ENCODE measurements at regions not wholly inside any gene's neighbourhood (a gene's known extent, or its start where the extent isn't known, plus 50 kb on each side); places are given as distances from the start of the nearest gene placed in this dataset.

DNA sequence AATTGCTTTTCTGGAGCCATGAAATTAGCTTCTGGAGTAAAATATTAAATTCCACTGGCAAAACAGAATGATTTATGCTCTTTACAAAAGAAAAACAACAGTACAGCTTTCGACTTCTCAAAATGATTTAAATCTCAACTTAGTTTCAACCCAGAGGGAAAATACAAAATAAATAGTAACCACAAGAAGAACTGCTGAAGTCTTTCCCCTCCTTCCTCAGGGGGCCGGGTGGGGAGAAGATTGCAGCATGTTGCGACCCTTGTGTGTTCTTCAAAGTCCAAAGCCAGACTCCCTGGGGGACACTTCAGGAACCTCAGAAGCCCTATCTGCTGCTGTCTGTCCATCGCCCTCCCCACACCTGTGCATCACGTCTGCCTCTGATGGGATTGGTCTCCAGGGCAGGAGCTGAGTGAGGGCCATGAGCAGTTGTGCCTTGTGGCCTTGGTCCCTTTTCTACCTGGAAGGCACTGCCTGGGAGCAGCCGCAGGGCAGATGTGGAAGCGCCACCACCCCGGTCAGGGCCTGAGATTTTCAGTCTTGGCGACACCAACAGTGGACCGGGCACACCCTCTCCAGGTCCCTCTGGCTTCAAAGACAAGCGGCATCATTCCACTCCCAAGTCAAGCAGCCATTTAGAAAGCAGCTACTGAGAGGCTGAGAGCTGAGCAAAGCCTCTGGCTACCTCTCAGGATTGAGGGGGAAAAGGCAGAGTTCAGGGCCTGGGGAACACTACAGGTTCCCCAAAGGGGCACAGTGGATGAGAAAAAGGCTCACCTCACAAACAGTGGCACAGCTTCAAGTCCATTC is 210.1 kb upstream of the RAB6C start:
- DNase-seq (ENCODE audit: low read depth) = no peak

DNA sequence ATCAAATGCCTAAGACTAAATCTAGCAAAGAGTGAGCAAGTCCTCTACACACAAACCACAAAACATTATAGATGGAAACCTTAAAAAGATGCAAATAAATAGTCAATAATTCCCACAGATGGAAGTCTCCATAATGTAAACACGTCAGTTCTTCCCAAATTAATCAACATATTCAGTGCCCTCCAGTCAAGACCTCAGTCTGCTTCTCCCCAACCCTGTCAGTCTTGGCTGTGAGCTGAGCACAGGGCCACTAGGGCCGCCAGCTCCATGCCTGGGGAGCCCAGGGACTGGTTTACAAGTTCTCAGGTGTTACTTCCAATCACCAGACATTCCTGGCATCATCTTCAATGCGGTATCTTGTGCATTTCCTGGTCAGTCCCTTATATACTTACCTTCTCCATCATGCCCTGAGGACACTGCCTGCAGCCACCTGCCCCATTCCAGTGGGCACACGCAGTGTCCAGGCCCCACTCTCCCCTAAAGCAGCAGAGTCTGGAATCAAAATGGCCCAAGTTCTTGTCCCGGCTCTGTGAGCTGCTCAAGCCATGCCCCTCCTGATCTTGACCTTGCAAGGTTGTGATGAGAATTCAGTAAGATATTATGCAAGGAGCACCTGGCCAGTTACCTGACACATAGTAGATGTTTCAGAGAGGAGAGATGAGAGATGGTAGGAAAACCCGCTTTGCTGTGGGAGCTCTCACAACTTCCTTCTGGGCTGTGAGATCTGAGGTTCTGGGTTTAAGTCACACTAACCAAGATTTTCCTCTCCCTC is 207.9 kb upstream of the RAB6C start:
- DNase-seq (ENCODE audit: low read depth) = no peak

DNA sequence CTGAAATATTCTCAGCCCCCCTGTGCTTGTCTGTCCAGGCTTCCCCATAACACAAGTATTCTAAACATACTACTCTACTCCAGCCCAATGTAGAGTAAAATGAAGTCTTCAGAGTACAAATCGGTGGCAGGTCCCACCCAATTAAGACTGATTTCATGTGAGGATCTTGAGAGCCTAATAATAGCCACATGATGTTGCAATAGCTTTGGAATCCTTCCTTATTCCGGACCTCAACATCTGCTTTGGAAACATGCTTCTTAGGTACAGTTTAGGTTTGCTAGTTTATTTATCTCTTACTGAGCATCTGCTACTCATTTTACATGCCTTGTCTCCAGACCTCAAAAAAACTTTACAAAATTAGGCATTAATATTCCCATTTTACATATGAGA is 207.3 kb upstream of the RAB6C start:
- DNase-seq (ENCODE audit: low read depth) = no peak

DNA sequence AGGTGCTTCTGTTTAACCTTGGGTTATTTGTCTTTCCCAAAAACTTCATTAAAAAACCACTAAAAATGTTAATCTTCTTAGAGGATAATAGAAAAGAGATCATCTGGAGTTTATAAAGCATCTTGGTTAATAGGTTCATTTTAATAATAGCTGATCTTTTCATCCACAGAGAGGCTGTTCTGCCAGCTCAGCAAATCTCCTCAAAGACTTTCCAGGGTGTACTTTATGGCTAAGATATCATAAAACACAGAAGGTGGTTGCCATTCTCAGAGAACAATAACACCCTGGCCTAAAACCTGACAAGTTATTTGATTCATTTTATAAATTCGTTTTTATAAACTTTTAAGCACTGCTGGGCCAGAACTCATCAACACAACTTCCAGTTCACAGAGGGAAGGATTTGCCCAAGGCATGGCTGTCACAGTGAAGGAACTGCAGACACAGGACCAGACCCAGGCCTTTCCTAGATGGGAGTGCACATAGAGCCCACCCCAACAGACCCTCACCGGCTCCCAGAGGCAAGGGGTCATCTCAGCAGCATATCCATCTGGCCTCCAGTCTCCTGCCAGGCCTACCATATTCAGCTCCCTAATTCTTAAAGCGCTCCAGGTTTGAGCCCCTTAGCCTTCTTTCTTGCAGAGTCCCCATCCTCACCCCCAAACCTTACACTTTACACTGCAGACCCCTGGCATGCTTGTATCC is 203.4 kb upstream of the RAB6C start:
- no peak for DNase-seq (ENCODE audit: low read depth)

DNA sequence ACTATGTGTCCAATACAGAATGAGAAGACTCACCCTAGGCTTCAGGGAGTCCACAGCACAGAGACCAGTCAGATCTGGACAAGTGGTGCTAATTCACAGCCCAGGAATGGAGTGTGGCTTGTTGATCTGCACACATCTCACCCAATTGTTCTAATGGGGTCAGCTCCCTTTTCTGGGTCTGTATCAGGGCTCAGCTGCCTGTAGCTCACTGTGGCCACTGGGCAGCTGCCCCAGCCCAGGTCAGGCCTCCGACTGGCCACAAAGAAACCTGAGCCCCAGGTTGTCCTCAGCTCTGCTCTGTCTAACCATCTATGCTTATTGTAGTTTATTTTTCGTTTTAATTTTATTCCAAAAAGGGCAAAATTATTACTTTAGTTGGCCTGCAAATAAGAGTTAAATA is 202.3 kb upstream of the RAB6C start:
- no peak for DNase-seq (ENCODE audit: low read depth)

DNA sequence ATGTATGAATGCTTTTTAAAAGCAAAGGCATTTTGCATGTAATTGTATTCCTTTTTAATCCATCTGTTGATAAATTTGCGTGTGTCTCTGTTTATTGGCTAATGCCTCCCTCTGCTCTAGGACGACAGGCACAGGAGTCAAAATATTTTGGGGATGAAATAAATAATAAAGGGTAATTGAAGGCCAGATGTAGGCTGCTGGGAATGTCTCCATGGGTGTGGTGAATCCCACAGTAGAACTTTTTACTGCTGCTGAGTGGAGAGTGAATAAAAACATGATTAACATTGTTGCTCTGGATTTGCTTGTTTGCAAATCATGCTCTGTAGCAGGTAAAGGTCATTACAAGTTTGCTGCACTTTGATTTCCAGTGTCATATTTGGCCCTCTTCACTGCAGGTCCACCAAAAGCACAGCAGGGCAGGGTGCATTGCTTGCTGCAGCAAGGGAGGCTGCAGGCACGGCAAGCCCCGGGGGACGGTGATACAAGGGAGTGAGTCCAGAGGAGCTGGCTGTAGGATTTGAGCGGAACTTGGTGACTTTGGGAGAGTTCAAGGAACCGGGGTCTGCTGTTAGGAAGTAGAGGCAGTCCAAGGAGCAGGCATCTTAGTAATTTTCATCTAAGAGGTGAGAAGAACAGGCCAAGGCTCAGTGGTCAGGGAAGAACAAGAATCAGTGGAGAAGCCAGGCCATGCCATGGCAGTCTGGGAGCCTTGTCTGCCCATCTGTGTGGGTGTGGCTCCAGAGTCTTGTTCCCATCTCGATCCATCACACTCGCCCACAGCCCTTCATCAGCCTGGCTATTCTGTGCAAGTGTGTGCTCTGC is 201.5 kb upstream of the RAB6C start:
- DNase-seq (ENCODE audit: low read depth) = no peak

DNA sequence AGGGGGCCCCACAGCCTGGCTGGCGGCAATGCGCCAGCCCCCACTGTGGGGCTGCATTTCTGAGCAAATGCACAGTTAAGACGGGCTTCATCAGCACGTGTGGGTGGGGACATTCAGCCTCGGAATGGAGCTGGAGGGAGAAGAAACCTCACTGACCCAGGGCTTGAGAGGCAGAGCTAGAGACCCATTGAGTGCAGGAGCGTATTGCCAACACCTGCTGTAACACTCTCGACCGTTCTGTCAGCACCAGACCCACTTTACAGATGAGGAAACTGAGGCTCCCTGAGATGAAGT is 200.9 kb upstream of the RAB6C start:
- no peak for DNase-seq (ENCODE audit: low read depth)

DNA sequence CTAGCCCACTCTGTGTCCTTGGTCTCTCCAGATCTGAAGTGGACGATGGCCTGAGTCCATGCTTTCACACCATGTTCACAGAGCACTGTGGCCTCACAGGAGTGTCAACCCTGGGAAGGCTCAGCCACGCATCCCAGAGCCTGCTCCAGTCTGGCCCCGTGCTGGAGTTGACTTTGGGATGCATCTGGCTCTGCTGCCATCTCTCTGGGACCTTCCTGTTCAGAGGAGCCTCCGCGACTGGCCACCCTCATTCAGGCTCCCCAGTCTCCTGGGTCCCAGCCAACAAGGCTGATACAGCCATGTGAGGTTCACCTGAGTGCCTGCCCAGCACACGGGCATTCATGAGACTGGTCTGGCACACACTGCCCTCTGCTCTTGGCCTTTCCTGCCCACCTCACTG is 199.7 kb upstream of the RAB6C start:
- no peak for DNase-seq (ENCODE audit: low read depth)

DNA sequence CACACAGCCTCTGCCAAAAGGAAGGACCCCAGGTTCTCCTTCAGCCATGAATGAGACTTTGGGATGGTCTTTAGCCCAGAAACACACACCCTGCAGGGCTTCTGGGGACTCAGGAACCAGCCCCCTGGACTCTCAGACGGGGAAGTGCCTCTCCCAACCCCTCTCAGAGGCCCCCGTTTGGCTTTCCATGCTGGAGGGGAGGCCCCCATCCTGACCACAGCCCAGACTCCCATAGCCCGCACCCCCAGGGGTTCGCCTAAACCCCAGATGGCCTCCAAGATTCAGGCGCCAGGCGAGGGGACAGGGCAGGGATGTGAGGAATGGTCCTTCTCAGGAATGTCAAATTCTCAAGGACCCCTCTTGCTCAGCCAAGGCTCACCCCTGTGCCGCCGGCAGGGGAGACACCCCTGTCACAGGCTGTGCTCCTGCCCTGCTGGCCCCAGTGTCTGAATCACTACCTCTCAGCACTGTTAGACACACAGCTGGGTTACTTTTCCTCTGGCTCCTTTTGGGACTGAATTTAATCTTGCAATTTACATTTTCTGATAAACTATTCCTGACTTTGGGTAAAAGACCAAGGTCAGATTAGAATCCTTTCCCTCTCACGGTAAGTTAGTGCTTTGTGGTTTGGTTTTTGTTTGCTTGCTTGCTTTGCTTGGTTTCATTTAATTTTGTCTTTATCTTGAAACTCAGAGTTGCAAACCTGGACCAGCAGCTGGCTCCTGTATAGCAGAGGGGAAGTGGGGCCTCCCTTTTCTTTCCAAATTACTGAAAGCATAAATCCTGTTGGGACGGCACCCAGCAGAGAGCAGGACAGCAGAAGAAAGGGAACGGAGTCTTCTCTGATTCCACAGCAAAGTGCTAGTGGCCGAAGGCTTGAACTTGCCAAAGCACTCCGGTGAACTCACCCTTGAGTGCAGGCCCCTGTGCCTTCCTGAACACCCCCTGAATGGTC is 198.9 kb upstream of the RAB6C start:
- no peak for DNase-seq (ENCODE audit: low read depth)

DNA sequence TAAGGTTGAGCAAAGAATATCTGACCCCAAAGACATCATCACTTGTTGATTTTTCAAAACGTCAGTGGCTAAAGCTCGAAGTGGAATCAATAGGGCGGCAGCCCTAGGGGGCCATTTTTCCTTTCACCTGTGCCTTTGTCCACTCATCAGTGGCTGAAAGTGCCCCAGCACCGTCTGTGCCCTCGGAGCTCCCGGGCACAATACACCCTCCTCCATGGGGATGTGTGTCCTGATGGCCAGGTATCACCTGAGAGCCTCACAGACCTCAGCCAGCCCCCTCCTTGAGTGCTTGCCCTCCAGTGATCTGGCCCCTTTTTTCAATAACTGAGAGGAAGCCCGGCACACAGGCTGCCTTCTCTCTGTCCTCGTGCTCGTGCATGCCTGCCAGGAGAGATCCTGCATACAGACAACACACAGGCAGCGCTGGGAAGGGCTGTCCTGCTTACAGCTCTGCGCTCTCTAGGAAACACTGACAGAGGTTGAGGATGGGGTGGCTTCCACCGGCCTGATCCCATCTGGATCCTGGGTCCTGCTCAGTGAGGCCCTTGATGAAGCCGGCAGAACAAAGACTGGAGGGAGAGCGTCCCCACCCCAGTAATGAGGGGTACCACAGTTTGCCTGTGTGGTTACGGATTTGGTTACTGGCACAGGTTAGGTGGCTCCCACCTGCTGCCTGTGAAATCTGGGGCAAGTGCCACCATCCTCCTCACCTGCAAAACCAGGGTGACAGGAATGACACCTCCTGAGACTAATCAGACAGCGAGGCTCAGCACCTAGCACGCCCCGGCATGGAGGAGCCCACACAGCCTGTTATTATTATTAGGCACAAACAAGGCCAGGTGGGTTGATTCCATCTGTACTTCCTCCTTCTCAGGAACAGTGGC is 197.5 kb upstream of the RAB6C start:
- no peak for DNase-seq (ENCODE audit: low read depth)

DNA sequence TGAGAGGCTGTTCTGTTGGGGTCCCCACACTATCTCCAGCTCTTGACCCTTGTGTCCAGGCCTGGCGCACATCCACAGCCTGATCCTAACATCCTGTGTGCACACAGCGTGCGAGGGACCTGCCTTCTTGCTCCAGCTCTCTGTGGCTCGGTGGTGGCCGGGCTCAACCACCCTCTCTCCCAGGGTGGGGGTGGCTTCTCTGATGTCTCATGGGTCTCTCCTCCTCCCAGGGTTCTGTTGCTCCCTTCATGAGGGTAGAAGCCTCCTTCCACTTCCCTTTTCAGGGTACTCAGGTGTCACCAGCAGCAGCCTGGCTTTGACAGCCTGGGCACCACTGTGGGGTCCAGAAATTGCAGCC is 196.9 kb upstream of the RAB6C start:
- DNase-seq (ENCODE audit: low read depth) = no peak

DNA sequence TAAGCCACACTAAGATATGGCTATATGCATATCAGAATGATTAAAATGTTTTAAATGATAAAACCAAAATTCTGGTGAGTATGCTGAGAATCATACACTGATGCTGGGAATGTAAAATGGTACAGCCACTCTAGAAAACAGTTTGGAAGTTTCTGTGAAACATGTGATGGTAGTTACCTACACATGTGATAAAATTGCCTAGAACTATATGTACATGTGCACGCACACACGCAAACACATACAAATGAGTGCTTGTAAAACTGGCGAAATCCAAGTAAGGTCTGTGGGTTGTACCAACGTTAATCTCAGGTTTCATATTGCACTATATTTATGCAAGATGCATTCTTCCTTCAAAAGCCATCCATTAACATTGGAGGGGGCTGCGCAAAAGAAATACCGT is 195.0 kb upstream of the RAB6C start:
- no peak for DNase-seq (ENCODE audit: low read depth)

DNA sequence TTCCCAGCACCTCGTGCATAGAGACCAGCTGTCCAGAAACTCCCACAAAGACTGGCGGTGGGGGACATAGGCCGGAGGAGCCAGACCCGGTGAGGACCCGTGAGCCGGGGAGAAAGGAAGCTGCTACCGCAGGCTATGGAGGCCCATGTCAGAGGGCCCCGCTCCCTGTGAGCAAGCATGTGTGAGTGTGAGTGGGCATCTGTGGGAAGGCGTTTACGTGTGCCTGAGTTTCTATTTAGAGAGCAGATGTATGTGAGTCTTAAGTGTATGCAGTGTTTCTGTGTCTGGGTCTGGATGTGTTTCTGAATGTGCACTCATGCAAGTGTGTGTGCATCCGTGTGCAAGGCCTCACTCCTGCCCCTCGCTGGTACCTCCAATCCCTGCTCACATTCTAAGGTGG is 187.8 kb upstream of the RAB6C start:
- no peak for DNase-seq (ENCODE audit: low read depth)

DNA sequence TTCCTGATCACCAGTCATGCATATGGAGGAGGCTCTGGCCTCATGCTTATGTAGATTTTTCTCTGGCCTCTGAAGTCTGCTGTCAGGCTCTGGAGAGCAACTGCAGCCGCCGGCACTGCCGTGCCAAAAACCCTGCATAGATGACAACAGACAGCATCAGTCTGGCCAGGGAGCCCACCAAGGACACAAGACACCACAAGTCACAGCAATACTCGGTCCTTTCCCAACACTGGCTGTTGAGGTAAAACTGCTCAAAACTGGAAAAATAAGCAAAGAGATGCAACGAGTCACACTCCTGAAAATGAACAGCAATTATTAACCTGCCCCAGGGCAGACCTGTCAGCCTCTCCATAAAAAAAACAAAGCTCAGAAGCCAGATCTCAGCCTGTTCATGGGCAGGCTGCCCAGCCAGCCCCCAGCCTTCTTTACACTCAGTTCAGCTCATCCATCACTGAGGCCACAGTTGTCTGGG is 186.0 kb upstream of the RAB6C start:
- no peak for DNase-seq (ENCODE audit: low read depth)

DNA sequence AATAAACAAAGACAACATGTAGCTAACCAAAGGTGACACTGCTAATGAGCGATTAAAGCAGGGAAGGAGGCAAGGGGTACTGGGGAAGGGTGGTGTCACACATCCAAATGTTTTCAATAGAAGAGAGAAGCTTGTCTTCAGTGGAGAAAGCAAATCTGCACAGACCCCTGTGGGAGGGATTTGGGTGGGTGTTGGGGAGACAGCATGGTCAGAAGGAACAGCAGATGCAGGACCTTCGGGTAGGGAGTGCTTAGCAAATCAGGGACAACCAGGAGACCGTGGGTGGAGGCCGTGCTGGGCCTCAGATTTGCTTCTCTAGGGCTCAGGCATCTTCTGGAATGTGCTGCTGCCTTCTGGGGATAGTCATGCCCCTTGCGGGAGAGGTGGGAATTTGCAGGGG is 185.3 kb upstream of the RAB6C start:
- DNase-seq (ENCODE audit: low read depth) = no peak

DNA sequence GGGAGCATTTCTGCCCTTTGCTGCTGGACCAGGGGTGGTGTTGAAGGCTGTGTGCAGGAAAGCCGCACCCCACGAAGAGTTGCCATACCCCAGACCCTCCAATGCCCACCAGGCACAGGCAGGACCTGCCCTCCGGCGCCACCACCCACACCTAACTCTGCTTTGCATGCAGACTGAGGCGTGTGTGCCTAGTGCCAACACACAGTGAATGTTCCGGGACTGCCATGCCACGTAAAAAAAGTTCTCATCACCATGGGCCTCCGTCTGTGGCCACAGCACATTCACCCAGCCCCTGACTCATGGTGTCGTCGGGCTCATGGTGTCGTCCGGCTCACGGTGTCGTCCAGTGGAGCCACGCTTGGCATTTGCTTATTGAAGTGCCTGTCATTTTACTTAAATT is 184.9 kb upstream of the RAB6C start:
- no peak for DNase-seq (ENCODE audit: low read depth)

DNA sequence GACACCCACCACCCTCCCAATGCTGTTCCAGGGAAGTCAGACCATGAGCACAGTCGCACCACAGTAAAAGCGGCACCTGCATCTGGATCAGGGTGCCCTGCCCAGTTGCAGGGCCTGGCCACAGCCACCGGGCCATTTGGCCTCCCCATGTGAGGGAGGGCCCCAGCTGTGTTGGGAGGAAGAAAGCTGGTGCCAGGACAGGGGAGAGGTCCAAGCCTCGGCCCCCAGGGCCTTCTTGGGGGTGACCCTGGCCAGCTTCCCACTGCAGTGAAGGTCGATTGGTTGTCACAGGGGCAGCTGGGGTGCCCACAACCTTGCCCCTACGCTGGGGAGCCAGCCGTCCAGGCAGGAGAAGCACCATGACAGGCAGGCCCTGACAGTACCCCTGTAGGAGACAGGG is 183.2 kb upstream of the RAB6C start:
- no peak for DNase-seq (ENCODE audit: low read depth)

DNA sequence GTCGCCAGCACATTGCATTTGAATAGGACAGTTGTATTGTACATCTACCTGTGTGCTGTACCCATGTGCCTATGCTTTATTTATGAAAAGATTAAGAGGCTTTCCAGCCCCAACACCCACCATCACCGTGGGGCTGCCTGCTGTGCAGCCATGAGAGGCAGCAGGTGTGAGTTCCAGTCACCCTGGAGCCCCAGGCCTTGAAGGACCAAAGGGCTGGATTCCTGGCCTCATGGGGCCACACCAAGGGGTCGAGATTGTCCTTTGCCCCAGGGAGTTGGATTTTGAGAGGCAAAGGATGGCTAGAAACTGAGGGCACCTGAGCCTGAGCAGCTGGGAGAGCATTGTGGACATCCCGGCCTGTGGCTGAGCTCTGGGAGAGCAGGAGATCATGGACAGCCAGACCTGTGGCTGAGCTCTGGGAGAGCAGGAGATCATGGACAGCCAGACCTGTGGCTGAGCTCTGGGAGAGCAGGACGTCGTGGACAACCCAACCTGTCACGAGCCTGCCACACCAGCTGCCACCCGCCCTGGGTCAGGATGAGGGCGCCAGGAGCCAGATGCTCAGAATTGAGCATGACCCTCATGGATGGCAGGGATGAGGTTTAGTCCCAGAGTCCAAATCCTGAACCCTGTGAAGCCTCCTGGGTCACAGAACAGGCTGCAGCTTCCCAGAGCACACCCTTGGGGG is 182.5 kb upstream of the RAB6C start:
- no peak for DNase-seq (ENCODE audit: low read depth)

DNA sequence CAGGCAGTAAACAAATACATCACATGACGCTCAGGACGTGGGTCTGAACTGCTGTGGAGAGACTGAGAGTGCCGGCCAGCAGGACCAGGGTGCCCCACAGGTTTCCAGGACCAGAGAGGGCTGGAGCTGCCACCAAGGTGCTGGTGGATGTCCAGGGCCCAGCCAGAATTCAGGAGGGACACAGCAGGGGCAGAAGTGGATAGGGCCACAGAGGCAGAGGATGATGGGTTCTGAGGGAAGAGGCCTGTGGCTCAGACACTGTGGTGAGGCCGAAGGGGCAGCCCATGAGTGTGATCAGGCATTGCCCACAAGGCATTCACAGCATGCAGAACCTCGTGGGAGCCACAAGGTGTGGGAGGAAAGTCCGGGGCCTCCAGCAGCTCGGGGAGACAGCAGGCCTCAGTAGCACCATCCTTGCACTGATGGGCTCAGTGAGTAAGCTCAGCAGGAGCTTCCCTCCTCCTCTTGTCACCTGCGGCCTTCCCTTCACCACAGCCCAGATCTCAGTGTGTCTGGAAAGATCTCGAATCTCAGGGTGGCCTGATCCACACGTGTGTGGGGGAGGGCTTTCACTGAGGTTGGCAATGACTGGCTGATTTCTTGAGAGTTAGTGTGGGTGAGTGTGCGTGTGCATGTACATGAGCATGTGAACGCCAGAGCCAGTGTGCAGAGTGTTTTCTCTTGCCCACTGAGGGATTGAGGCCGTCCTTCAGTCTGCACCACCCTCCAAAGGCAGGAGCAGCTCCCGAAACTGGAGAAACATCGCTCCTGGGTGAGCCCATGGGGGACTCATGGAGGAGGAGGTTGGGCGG is 181.8 kb upstream of the RAB6C start:
- no peak for DNase-seq (ENCODE audit: low read depth)
